Natural killer cell (primary cell): ENCODE measurements at regions not wholly inside any gene's neighbourhood (a gene's known extent, or its start where the extent isn't known, plus 50 kb on each side); places are given as distances from the start of the nearest gene placed in this dataset.

Experiments
- ATAC-seq, 3 donors: fragments of 150-1000 bp in 2 of 3; fragments of 200-7000 bp in 1 of 3; cut with Tn5 transposase; 1 replicate in 1 of 3; 2 replicates in 2 of 3; pipeline ENCODE4 v1.10.0; 2021; ENCODE audit warnings: mild to moderate bottlenecking in 2 of 3, moderate library complexity in 2 of 3
- DNase-seq, 2 donors: peaks; one replicate each; pipeline versions ENCODE4 v3.0.0 to v3.0.0-alpha.2; 2013 to 2021; ENCODE audit warnings: mixed read lengths in 1 of 2
- H3K27ac ChIP-seq: one replicate; pipeline ENCODE4 v1.5.1; 2013; ENCODE audit warnings: mild to moderate bottlenecking, low read length
- H3K27me3 ChIP-seq: one replicate; pipeline ENCODE4 v1.6.1; 2013; ENCODE audit warnings: low read length; ENCODE audit not compliant: control insufficient read depth, insufficient read depth
- H3K36me3 ChIP-seq: one replicate; pipeline ENCODE4 v1.6.1; 2013; ENCODE audit warnings: low read length; ENCODE audit not compliant: control insufficient read depth, insufficient read depth
- H3K4me1 ChIP-seq: one replicate; pipeline ENCODE4 v1.6.1; 2013; ENCODE audit warnings: low read length; ENCODE audit not compliant: control insufficient read depth, insufficient read depth
- H3K4me3 ChIP-seq: one replicate; pipeline ENCODE4 v1.5.1; 2013; ENCODE audit warnings: low read length
- H3K9me3 ChIP-seq: one replicate; pipeline ENCODE4 v1.6.1; 2013; ENCODE audit warnings: low read length; ENCODE audit not compliant: control insufficient read depth, insufficient read depth
- H3K27ac Mint-ChIP-seq, 2 donors: one replicate each; pipeline ENCODE4 v1.8.0; 2022; ENCODE audit warnings: mild to moderate bottlenecking in 2 of 2, mixed read lengths in 2 of 2, moderate library complexity in 1 of 2
- H3K27me3 Mint-ChIP-seq, 2 donors: one replicate each; pipeline ENCODE4 v1.8.0; 2022; ENCODE audit warnings: low read depth in 2 of 2, mixed read lengths in 2 of 2
- H3K36me3 Mint-ChIP-seq: one replicate; pipeline ENCODE4 v1.8.0; 2022; ENCODE audit warnings: mixed read lengths
- H3K4me1 Mint-ChIP-seq, 2 donors: one replicate each; pipeline ENCODE4 v1.8.0; 2022; ENCODE audit warnings: mixed read lengths in 2 of 2
- H3K4me3 Mint-ChIP-seq: one replicate; pipeline ENCODE4 v1.8.0; 2022; ENCODE audit warnings: mild to moderate bottlenecking, moderate library complexity, mixed read lengths
- H3K9me3 Mint-ChIP-seq, 2 donors: one replicate each; pipeline ENCODE4 v1.8.0; 2022; ENCODE audit warnings: mixed read lengths in 2 of 2
- CTCF ChIP-seq: fragments of 200-600 bp; IDR thresholded peaks from one replicate; pipeline ENCODE4 v1.8.0; 2022; ENCODE audit warnings: antibody characterized with exemption
- WGBS: methylation state at CpG from one replicate; pipeline ENCODE4 v1.1.7; 2013; ENCODE audit warnings: missing lambda C conversion rate; ENCODE audit not compliant: insufficient coverage; 5-methylcytosine and 5-hydroxymethylcytosine counted together
- intact Hi-C: fragments of 100-400 bp; cut with micrococcal nuclease; formaldehyde crosslinking; loops from one replicate; pipeline ENCODE4 v1.14.2; 2022

- no peak overlapping the region for H3K4me3 Mint-ChIP-seq
- H3K27ac Mint-ChIP-seq: no peak overlapping the region
Observed at GRCh38 chr2:192593561-192593960, 398.8 kb upstream of the TMEFF2 start.

DNA sequence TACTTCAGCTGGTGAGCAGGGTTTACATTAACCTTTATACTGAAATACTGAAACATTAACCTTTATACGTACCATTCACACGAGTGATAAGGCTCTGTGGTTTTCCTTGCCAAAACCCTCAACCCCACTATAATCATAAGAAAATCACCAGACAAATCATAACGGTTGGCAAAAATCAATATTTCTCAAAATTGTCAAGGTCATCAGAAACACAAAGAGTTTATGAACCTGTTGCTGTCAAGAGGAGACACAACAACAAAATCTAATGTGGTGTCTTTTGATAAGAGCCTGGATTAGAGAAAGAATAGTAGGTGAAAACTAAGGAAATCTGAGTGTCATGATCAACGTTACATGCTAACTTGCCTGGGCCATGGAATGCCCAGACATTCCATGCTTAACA is 396.9 kb upstream of the TMEFF2 start:
- H3K27me3 Mint-ChIP-seq: no peaks in the 10 kb centered on the region
- ATAC-seq (no peak), DNase-seq (no peak)
- intact Hi-C loops: no loop called here
- TF ChIP-seq CTCF: no peak
- no peaks in the 10 kb centered on the region for H3K36me3 ChIP-seq
- H3K9me3 Mint-ChIP-seq: peaks cover 11 to 17% of the 10 kb centered on the region in 2 donors
- no peaks in the 10 kb centered on the region for H3K4me1 ChIP-seq
- H3K27ac Mint-ChIP-seq: no peak overlapping the region
- no peak overlapping the region for H3K4me3 ChIP-seq
- H3K36me3 Mint-ChIP-seq: no peaks in the 10 kb centered on the region
- H3K9me3 ChIP-seq: no peaks in the 10 kb centered on the region
- H3K4me1 Mint-ChIP-seq: no peaks in the 10 kb centered on the region
- no peak overlapping the region for H3K4me3 Mint-ChIP-seq
- H3K27me3 ChIP-seq: no peaks in the 10 kb centered on the region
- 86% methylated on average over 4 of the region's 4 CpGs for WGBS
- no peak overlapping the region for H3K27ac ChIP-seq

More at GRCh38 chr2:192593561-192593960, 398.8 kb upstream of the TMEFF2 start:
- DNase-seq: no peak
- TF ChIP-seq CTCF: no peak
- H3K9me3 ChIP-seq: no peaks in the 10 kb centered on the region
- no peak overlapping the region for H3K27ac ChIP-seq
- H3K27me3 Mint-ChIP-seq: no peaks in the 10 kb centered on the region
- no peaks in the 10 kb centered on the region for H3K36me3 Mint-ChIP-seq
- WGBS: 90% methylated on average over 6 of the region's 6 CpGs
- H3K4me3 ChIP-seq: no peak overlapping the region
- H3K4me1 Mint-ChIP-seq: no peaks in the 10 kb centered on the region
- ATAC-seq: no peak
- peaks cover 9 to 12% of the 10 kb centered on the region in 2 donors for H3K9me3 Mint-ChIP-seq
- intact Hi-C loops: no loop called here
- H3K36me3 ChIP-seq: no peaks in the 10 kb centered on the region
- no peaks in the 10 kb centered on the region for H3K4me1 ChIP-seq
- no peaks in the 10 kb centered on the region for H3K27me3 ChIP-seq

DNA sequence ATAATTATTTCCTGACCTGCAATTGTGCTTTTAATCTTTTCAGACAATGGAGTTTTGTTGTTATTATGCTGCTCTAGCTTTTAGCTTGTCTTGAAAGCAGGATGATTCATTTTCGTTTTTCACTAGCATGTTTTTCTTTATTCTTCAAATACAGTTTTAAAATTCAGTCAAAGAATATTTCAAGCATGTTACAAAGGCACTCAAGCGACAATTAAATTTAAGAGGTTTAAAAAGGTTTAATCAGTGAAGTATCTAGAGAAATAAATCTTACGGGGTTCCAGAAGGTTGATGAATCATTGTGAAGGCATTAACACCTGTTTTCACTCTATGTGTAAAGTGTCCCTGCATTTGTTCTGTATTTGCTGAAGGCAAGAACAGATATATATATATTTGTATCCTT is 390.7 kb upstream of the TMEFF2 start:
- no peaks in the 10 kb centered on the region for H3K36me3 Mint-ChIP-seq
- peaks cover 4 to 8% of the 10 kb centered on the region in 2 donors for H3K9me3 Mint-ChIP-seq
- Histone ChIP-seq H3K4me3 (no peak overlapping the region), H3K9me3 (peaks cover 3% of the 10 kb centered on the region), H3K36me3 (no peaks in the 10 kb centered on the region), H3K4me1 (no peaks in the 10 kb centered on the region), H3K27ac (no peak overlapping the region), H3K27me3 (no peaks in the 10 kb centered on the region)
- WGBS: 91% methylated on average over 2 of the region's 3 CpGs
- no peak for DNase-seq
- intact Hi-C loops: no loop called here
- ATAC-seq: no peak
- H3K27ac Mint-ChIP-seq: no peak overlapping the region
- TF ChIP-seq CTCF: no peak
- no peak overlapping the region for H3K4me3 Mint-ChIP-seq
- no peaks in the 10 kb centered on the region for H3K27me3 Mint-ChIP-seq
- no peaks in the 10 kb centered on the region for H3K4me1 Mint-ChIP-seq

DNA sequence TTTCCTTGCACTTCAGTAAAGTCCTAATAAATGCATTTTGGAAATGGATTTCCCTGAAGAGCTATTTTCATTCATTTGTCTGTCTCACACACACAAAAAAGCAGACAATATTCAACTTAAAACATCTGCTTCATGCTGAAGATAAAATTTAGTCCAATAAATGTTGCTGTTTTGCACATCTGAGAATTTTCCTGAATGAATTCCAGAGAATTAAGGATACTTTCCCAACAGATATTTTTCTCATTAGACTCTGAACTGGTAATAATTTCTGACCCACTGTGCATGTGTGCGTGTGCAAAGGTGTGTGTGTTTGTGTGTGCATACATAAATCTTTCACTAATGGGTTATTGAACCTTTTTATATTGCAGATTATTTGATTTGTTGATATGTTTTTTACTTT is 390.2 kb upstream of the TMEFF2 start:
- no peak for TF ChIP-seq CTCF
- no peak for DNase-seq
- Mint-ChIP-seq H3K4me3 (no peak overlapping the region), H3K4me1 (no peaks in the 10 kb centered on the region), H3K27me3 (no peaks in the 10 kb centered on the region), H3K27ac (no peak overlapping the region), H3K9me3 (peaks cover 7 to 9% of the 10 kb centered on the region in 2 donors), H3K36me3 (no peaks in the 10 kb centered on the region)
- Histone ChIP-seq H3K27me3 (no peaks in the 10 kb centered on the region), H3K36me3 (no peaks in the 10 kb centered on the region), H3K9me3 (peaks cover 3% of the 10 kb centered on the region), H3K4me3 (no peak overlapping the region), H3K27ac (no peak overlapping the region), H3K4me1 (no peaks in the 10 kb centered on the region)
- no peak for ATAC-seq
- intact Hi-C loops: no loop called here
- 100% methylated on average over 1 of the region's 1 CpG for WGBS
